Gastroesophageal sphincter (tissue), 3 donors: ENCODE measurements at regions not wholly inside any gene's neighbourhood (a gene's known extent, or its start where the extent isn't known, plus 50 kb on each side); places are given as distances from the start of the nearest gene placed in this dataset.

Experiments
- POLR2A ChIP-seq, 2 donors: fragments of 450-650 bp; IDR thresholded peaks; one replicate each; pipeline ENCODE4 v1.6.1; 2017; ENCODE audit warnings: antibody characterized with exemption in 2 of 2, mild to moderate bottlenecking in 2 of 2, moderate library complexity in 1 of 2
- POLR2AphosphoS5 ChIP-seq: sonication (generic); formaldehyde crosslinking; IDR thresholded peaks from one replicate; pipeline ENCODE4 v1.6.1; 2017; ENCODE audit warnings: antibody characterized with exemption
- TF ChIP-seq, protein P1 (sequence below), 4 experiments: fragments of 200-600 bp in 2 of 4; fragments of 450-650 bp in 2 of 4; sonication (generic) in 1 of 4; IDR thresholded peaks; one replicate each; pipeline ENCODE4 v1.5.1; 2017 to 2019; ENCODE audit warnings: antibody characterized with exemption in 4 of 4, mild to moderate bottlenecking in 2 of 4, moderate library complexity in 2 of 4

DNA sequence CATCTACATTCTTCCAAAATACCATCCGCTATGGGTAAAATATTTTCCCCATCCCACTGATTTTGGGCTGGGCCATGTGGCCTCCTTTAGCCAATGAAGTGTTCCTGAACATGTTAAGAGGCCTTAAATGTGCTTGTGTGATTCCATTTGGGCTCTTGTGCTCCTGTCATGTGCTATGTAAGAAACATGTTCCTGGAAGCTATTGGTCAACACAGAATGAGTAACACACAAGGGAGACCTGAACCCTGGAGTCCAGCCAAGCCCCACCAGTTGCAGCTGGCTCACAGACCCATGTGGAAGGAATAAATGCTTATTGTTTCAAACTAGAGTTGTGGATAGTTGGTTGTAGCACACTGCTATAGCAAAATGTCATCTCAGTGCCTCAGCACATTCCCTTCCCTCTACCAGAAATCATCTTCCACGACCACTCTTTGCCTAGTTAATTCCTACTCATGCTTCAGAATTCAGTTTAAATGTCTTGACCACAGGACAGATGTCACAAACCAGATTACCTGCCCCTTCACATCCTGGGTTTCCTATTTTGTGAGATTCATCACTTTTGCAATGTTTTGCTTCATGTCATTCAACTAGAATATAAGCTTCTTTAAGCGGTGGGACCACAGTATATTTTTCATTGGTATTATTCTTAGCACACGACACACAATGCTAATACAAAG, 217.3 kb upstream of the EEA1 start:
- TF ChIP-seq, protein P1, sequence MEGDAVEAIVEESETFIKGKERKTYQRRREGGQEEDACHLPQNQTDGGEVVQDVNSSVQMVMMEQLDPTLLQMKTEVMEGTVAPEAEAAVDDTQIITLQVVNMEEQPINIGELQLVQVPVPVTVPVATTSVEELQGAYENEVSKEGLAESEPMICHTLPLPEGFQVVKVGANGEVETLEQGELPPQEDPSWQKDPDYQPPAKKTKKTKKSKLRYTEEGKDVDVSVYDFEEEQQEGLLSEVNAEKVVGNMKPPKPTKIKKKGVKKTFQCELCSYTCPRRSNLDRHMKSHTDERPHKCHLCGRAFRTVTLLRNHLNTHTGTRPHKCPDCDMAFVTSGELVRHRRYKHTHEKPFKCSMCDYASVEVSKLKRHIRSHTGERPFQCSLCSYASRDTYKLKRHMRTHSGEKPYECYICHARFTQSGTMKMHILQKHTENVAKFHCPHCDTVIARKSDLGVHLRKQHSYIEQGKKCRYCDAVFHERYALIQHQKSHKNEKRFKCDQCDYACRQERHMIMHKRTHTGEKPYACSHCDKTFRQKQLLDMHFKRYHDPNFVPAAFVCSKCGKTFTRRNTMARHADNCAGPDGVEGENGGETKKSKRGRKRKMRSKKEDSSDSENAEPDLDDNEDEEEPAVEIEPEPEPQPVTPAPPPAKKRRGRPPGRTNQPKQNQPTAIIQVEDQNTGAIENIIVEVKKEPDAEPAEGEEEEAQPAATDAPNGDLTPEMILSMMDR (IDR thresholded peaks at IDR 0.05), result no peak
- TF ChIP-seq POLR2AphosphoS5, result no peak
- no peak for TF ChIP-seq POLR2A (IDR thresholded peaks at IDR 0.05)
